ENCODE measurements at regions not wholly inside any gene's neighbourhood (a gene's known extent, or its start where the extent isn't known, plus 50 kb on each side); places are given as distances from the start of the nearest gene placed in this dataset.

DNA sequence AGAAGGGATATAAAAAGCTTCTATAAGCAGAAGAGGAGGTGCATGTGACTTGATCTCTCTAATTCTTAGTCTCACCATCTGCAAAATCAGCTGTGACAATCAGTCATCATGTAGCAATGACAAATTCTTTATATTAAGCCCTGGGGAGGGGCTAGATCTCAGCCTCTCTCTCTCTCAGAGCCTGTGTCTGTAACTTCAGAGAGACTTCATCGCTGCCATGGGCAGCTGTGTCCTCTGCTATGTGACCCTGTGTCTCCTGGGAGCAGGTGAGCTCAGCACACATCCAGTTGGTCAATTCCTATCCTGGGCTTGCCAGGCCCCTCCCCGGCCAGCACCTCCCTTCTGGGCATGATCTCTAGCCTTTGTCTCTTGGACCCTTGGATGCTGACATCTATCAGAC is 109.6 kb downstream of the ANKRD18B start:
- Histone ChIP-seq H3K9me3 (ENCODE audit: control insufficient read depth, insufficient read depth, low read length) (no peaks in the 10 kb centered on the region), H2BK120ac (ENCODE audit: low read depth, low read length) (no peak overlapping the region), H3K27ac (ENCODE audit: insufficient read depth, low read length) (no peak overlapping the region), H3K27me3 (ENCODE audit: control insufficient read depth, insufficient read depth, low read length) (peaks cover 42% of the 10 kb centered on the region), H2AFZ (replicated peaks; ENCODE audit: low read length, poor library complexity) (no peak overlapping the region), H4K20me1 (ENCODE audit: insufficient read depth, low read length) (no peaks in the 10 kb centered on the region), H3K23ac (ENCODE audit: low read depth, low read length) (no peak overlapping the region), H3K4ac (ENCODE audit: low read depth, low read length) (no peak overlapping the region), H3K4me3 (ENCODE audit: insufficient read depth, low read depth, low read length) (no peak overlapping the region), H2BK20ac (ENCODE audit: low read depth, low read length) (no peak overlapping the region), H4K91ac (ENCODE audit: insufficient read depth, low read depth, low read length) (no peak overlapping the region), H3K36me3 (ENCODE audit: control insufficient read depth, insufficient read depth, low read length) (no peaks in the 10 kb centered on the region), H3K4me1 (ENCODE audit: control insufficient read depth, insufficient read depth, low read length) (no peaks in the 10 kb centered on the region), H3K4me2 (ENCODE audit: low read depth, low read length) (no peak overlapping the region), H3K79me1 (ENCODE audit: low read depth in 1 of 2, low read length in 2 of 2) (no peaks in the 10 kb centered on the region), H4K8ac (ENCODE audit: low read depth in 2 of 2, low read length in 2 of 2) (no peak overlapping the region), H4K5ac (ENCODE audit: low read depth, low read length) (no peak overlapping the region), H3K18ac (ENCODE audit: low read depth, low read length) (no peak overlapping the region), H3K9ac (ENCODE audit: low read depth, low read length) (no peak overlapping the region), H2BK5ac (ENCODE audit: low read depth, low read length, poor library complexity, severe bottlenecking) (no peak overlapping the region), H3K14ac (replicated peaks; ENCODE audit: low read depth, low read length) (no peak overlapping the region), H2AK9ac (replicated peaks; ENCODE audit: low read depth, low read length, poor library complexity) (no peak overlapping the region), H2AK5ac (ENCODE audit: low read depth, low read length) (no peak overlapping the region), H3K9me1 (ENCODE audit: insufficient read depth, low read length) (no peaks in the 10 kb centered on the region), H2BK15ac (ENCODE audit: low read depth, low read length) (no peak overlapping the region), H3K56ac (ENCODE audit: extremely low read depth, insufficient read depth, low read length) (no peak overlapping the region)
- dilution Hi-C loops (cut with HindIII; ENCODE audit: low sequenced_read_pairs, unreplicated experiment) (no loop called here), intact Hi-C loops (cut with micrococcal nuclease) (no loop called here), in situ Hi-C loops (cut with MboI; ENCODE audit: low sequenced_read_pairs) (loop anchor here (10.0 kb wide), 1 partner anchor 71 kb away; no protein-coding TSS in a partner anchor)
- no peak for DNase-seq
- TF ChIP-seq FOS (IDR thresholded peaks at IDR 0.05; ENCODE audit: low read depth, low read length), result no peak
- no peak for TF ChIP-seq MAZ (IDR thresholded peaks at IDR 0.05; ENCODE audit: borderline replicate concordance, low read depth, low read length)
- TF ChIP-seq, protein P1, sequence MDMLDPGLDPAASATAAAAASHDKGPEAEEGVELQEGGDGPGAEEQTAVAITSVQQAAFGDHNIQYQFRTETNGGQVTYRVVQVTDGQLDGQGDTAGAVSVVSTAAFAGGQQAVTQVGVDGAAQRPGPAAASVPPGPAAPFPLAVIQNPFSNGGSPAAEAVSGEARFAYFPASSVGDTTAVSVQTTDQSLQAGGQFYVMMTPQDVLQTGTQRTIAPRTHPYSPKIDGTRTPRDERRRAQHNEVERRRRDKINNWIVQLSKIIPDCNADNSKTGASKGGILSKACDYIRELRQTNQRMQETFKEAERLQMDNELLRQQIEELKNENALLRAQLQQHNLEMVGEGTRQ (IDR thresholded peaks at IDR 0.05; ENCODE audit: low read depth, low read length), result no peak
- TF ChIP-seq POLR2A (IDR thresholded peaks at IDR 0.05; ENCODE audit: low read depth, low read length), result no peak
- TF ChIP-seq, protein P2, sequence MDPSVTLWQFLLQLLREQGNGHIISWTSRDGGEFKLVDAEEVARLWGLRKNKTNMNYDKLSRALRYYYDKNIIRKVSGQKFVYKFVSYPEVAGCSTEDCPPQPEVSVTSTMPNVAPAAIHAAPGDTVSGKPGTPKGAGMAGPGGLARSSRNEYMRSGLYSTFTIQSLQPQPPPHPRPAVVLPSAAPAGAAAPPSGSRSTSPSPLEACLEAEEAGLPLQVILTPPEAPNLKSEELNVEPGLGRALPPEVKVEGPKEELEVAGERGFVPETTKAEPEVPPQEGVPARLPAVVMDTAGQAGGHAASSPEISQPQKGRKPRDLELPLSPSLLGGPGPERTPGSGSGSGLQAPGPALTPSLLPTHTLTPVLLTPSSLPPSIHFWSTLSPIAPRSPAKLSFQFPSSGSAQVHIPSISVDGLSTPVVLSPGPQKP (IDR thresholded peaks at IDR 0.05; ENCODE audit: borderline replicate concordance, low read depth, low read length), result no peak
- no peak for TF ChIP-seq CEBPB (IDR thresholded peaks at IDR 0.05; ENCODE audit: low read depth, low read length)
- TF ChIP-seq CHD1 (IDR thresholded peaks at IDR 0.05; ENCODE audit: low read depth, low read length), result no peak
- TF ChIP-seq SMC3 (IDR thresholded peaks at IDR 0.05; ENCODE audit: low read depth, low read length), result no peak
- TF ChIP-seq, protein P3, sequence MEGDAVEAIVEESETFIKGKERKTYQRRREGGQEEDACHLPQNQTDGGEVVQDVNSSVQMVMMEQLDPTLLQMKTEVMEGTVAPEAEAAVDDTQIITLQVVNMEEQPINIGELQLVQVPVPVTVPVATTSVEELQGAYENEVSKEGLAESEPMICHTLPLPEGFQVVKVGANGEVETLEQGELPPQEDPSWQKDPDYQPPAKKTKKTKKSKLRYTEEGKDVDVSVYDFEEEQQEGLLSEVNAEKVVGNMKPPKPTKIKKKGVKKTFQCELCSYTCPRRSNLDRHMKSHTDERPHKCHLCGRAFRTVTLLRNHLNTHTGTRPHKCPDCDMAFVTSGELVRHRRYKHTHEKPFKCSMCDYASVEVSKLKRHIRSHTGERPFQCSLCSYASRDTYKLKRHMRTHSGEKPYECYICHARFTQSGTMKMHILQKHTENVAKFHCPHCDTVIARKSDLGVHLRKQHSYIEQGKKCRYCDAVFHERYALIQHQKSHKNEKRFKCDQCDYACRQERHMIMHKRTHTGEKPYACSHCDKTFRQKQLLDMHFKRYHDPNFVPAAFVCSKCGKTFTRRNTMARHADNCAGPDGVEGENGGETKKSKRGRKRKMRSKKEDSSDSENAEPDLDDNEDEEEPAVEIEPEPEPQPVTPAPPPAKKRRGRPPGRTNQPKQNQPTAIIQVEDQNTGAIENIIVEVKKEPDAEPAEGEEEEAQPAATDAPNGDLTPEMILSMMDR (conservative IDR thresholded peaks at IDR 0.05; ENCODE audit: low read depth, low read length), result no peak
- TF ChIP-seq BHLHE40 (IDR thresholded peaks at IDR 0.05; ENCODE audit: low read depth, low read length), result no peak
- TF ChIP-seq RAD21 (IDR thresholded peaks at IDR 0.05; ENCODE audit: low read length), result no peak
- no peak for TF ChIP-seq RFX5 (IDR thresholded peaks at IDR 0.05; ENCODE audit: low read depth, low read length)
- TF ChIP-seq MXI1 (IDR thresholded peaks at IDR 0.05; ENCODE audit: borderline replicate concordance, low read depth, low read length), result no peak
- TF ChIP-seq RCOR1 (IDR thresholded peaks at IDR 0.05; ENCODE audit: insufficient replicate concordance, low read length), result no peak
- TF ChIP-seq NFE2L2 (IDR thresholded peaks at IDR 0.05; ENCODE audit: low read depth, low read length), result no peak
- no peak for TF ChIP-seq MAFK (IDR thresholded peaks at IDR 0.05; ENCODE audit: low read depth, low read length)
- ChIA-PET POLR2A (ENCODE audit: unreplicated experiment) (no interaction called here), CTCF (no interaction called here)
- no peak for ATAC-seq (ENCODE audit: low read depth)
- BruUV-seq (replicated peaks), result no TSS peak
- WGBS, 2 experiments (ENCODE audit: extremely low coverage in 2 of 2, insufficient read length in 1 of 2), result 40% methylated on average over 1 of the region's 2 CpGs; no CpG with 5 or more reads in 1 of the 2 experiments

Measured in IMR-90 (cell line).